Tibial nerve (tissue), 4 donors: ENCODE measurements at regions not wholly inside any gene's neighbourhood (a gene's known extent, or its start where the extent isn't known, plus 50 kb on each side); places are given as distances from the start of the nearest gene placed in this dataset.

ENCODE experiments used
- DNase-seq, 2 donors: peaks; one replicate each; pipeline ENCODE4 v3.0.0-alpha.2; 2019; ENCODE audit warnings: low spot score in 2 of 2
- H3K27ac ChIP-seq, 4 donors: fragments of 200-600 bp; sonication (generic) in 3 of 4; one replicate each; pipeline ENCODE4 v1.5.1; 2017 to 2019; ENCODE audit warnings: mild to moderate bottlenecking in 1 of 4
- H3K27me3 ChIP-seq, 2 donors: fragments of 200-600 bp; sonication (generic) in 1 of 2; one replicate each; pipeline versions ENCODE4 v1.5.1 to v1.6.0; 2017 to 2019
- H3K36me3 ChIP-seq, 3 donors: fragments of 200-600 bp; sonication (generic); one replicate each; pipeline ENCODE4 v1.5.1; 2018 to 2019
- H3K4me1 ChIP-seq, 4 donors: fragments of 200-600 bp; sonication (generic) in 3 of 4; one replicate each; pipeline ENCODE4 v1.5.1; 2017 to 2019
- H3K4me3 ChIP-seq, 4 donors: fragments of 200-600 bp; sonication (generic) in 3 of 4; one replicate each; pipeline ENCODE4 v1.5.1; 2017 to 2019; ENCODE audit warnings: mild to moderate bottlenecking in 1 of 4, moderate library complexity in 1 of 4
- H3K9me3 ChIP-seq, 4 donors: fragments of 200-600 bp; sonication (generic) in 3 of 4; one replicate each; pipeline ENCODE4 v1.5.1; 2017 to 2019
- EP300 ChIP-seq, 2 donors: sonication (generic); formaldehyde crosslinking; IDR thresholded peaks; one replicate each; pipeline ENCODE4 v1.6.1; 2017; ENCODE audit warnings: antibody characterized with exemption in 2 of 2, mild to moderate bottlenecking in 1 of 2
- POLR2A ChIP-seq, 2 donors: fragments of 450-650 bp; IDR thresholded peaks; one replicate each; pipeline ENCODE4 v1.6.1; 2017; ENCODE audit warnings: antibody characterized with exemption in 2 of 2, mild to moderate bottlenecking in 2 of 2, moderate library complexity in 2 of 2
- WGBS, 2 donors: methylation state at CpG; one replicate each; pipeline ENCODE4 v1.1.5; 2018; 5-methylcytosine and 5-hydroxymethylcytosine counted together
- TF ChIP-seq, protein P1 (sequence below), 5 experiments: fragments of 200-600 bp in 3 of 5; fragments of 450-650 bp in 2 of 5; sonication (generic) in 3 of 5; IDR thresholded peaks; one replicate each; pipeline ENCODE4 v1.5.1; 2016 to 2019; ENCODE audit warnings: antibody characterized with exemption in 5 of 5, mild to moderate bottlenecking in 3 of 5, moderate library complexity in 2 of 5

DNA sequence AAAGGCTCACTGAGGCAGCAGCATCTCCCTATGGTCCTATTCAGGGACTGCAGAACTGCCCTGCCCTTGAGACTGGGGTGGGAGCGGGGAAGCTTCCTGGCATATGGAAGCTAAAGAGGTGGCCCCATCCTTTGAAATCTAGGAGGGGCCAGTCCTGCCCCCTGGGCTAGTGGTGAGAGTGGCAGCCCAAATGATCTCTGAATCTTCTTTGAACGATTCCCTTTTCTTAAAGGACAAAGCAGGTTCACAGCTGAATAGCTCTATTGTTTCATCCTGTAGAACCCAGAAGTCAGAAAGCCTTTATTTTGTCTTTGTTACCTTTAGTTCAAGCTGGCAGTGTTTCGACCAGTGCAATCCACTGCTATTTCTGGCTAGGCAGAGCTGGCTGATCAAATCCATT is 741.9 kb downstream of the IRX1 start:
- Histone ChIP-seq H3K27ac (no peak overlapping the region), H3K27me3 (no peaks in the 10 kb centered on the region), H3K4me3 (no peak overlapping the region), H3K36me3 (no peaks in the 10 kb centered on the region), H3K4me1 (no peaks in the 10 kb centered on the region), H3K9me3 (peaks cover 0 to 4% (median 0%) of the 10 kb centered on the region in 4 donors)
- TF ChIP-seq, protein P1, sequence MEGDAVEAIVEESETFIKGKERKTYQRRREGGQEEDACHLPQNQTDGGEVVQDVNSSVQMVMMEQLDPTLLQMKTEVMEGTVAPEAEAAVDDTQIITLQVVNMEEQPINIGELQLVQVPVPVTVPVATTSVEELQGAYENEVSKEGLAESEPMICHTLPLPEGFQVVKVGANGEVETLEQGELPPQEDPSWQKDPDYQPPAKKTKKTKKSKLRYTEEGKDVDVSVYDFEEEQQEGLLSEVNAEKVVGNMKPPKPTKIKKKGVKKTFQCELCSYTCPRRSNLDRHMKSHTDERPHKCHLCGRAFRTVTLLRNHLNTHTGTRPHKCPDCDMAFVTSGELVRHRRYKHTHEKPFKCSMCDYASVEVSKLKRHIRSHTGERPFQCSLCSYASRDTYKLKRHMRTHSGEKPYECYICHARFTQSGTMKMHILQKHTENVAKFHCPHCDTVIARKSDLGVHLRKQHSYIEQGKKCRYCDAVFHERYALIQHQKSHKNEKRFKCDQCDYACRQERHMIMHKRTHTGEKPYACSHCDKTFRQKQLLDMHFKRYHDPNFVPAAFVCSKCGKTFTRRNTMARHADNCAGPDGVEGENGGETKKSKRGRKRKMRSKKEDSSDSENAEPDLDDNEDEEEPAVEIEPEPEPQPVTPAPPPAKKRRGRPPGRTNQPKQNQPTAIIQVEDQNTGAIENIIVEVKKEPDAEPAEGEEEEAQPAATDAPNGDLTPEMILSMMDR (IDR thresholded peaks at IDR 0.05), result no peak
- no peak for TF ChIP-seq POLR2A (IDR thresholded peaks at IDR 0.05)
- no peak for TF ChIP-seq EP300 (IDR thresholded peaks at IDR 0.05)
- 52 to 53% methylated on average over 3 of the region's 3 CpGs for WGBS, 2 donors
- DNase-seq, result no peak

DNA sequence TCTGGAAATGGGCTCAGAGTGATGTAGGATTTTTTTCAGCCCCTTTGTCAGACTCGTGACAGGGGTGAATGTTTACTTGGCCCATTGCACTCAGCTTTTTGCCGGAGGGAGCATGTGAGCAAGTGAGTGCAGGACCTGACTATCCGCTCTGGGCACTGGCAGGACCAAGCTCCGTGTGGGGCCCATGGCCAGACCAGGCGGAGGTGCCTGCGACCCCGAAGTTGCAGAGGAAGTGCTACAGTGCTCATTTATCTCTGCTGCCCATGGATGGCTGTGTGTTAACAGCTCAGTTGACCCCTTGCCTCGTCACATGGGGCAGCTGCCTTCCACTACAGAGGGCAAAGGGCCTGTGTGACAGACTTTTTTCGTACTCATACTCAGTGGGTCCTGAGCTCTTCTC is 744.3 kb downstream of the IRX1 start:
- 73 to 81% methylated on average over 4 to 9 of the region's 9 CpGs for WGBS, 2 donors
- Histone ChIP-seq H3K9me3 (peaks cover 0 to 4% (median 0%) of the 10 kb centered on the region in 4 donors), H3K27ac (no peak overlapping the region), H3K4me1 (no peaks in the 10 kb centered on the region), H3K4me3 (no peak overlapping the region), H3K36me3 (no peaks in the 10 kb centered on the region), H3K27me3 (no peaks in the 10 kb centered on the region)
- DNase-seq, result no peak
- TF ChIP-seq POLR2A (IDR thresholded peaks at IDR 0.05), result no peak
- TF ChIP-seq, protein P1 (IDR thresholded peaks at IDR 0.05), result no peak
- TF ChIP-seq EP300 (IDR thresholded peaks at IDR 0.05), result no peak

DNA sequence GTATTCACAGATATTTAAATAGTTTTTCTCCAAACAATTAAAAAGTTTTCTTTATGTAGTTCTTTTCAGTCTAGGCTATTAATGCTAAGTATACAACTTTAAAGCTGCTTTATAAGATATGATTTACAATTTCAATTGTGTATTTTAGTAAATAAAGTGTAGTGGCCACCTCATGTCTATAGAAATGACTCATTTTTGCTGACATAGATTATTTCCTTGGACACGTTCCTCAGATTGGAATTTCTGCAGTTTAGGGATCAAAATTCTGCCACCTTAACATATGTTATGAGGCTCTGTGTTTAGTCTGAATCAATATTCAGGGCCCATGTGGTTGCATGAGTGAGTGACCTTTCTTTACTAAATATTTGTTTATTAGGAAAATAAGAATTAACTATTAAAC is 750.2 kb downstream of the IRX1 start:
- DNase-seq, result no peak
- no peak for TF ChIP-seq POLR2A (IDR thresholded peaks at IDR 0.05)
- TF ChIP-seq, protein P1 (IDR thresholded peaks at IDR 0.05), result no peak
- TF ChIP-seq EP300 (IDR thresholded peaks at IDR 0.05), result no peak
- H3K4me1 ChIP-seq, result no peaks in the 10 kb centered on the region
- no peaks in the 10 kb centered on the region for H3K36me3 ChIP-seq
- 46 to 59% methylated on average over 1 of the region's 1 CpG for WGBS, 2 donors
- no peaks in the 10 kb centered on the region for H3K9me3 ChIP-seq
- no peaks in the 10 kb centered on the region for H3K27me3 ChIP-seq
- no peak overlapping the region for H3K4me3 ChIP-seq
- H3K27ac ChIP-seq, result no peak overlapping the region

DNA sequence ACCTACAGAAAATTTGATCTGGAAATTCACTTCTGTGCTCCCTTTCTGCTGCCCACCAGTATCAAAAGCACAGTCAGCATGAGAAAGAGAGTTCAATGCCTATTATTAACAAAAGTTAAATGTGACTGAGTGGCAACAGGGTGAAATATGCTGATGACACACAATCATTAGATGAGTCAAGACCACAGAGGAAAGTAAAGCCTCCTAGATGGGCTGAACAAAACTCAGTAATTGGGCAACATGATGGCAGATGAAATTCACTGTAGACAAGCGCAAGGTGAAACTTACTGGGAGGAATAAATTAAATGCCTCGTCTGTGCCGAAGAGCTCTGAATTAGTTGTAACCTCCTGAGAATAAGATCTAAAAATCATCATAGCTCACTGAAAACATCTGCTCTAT is 752.8 kb downstream of the IRX1 start:
- no peaks in the 10 kb centered on the region for H3K27me3 ChIP-seq
- peaks cover 0 to 3% (median 0%) of the 10 kb centered on the region in 4 donors for H3K9me3 ChIP-seq
- H3K36me3 ChIP-seq, result no peaks in the 10 kb centered on the region
- no peak for DNase-seq
- WGBS, 2 donors, result 74 to 77% methylated on average over 3 of the region's 3 CpGs
- TF ChIP-seq, protein P1 (IDR thresholded peaks at IDR 0.05), result no peak
- TF ChIP-seq POLR2A (IDR thresholded peaks at IDR 0.05) (no peak), EP300 (IDR thresholded peaks at IDR 0.05) (no peak)
- no peak overlapping the region for H3K4me3 ChIP-seq
- no peak overlapping the region for H3K27ac ChIP-seq
- H3K4me1 ChIP-seq, result no peaks in the 10 kb centered on the region

DNA sequence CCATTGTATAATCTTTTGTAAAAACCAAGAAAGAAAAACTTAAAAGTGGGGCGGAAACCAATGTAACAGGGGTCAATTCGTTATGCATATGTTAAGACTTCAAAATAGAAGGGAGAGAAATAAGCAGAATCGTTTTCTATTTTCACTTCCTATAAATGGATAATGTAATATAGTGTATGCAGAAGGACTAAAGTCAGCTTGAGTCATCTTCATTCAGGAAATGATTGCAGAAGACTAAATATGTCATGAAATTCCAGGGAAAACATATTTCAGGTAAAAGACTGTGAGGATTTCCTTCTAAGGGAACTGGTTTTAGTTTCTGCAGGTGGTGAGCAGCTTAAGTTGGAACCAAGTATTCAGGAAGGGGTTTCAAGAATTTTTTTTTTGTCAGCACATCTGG is 753.3 kb downstream of the IRX1 start:
- DNase-seq, result no peak
- no peak for TF ChIP-seq POLR2A (IDR thresholded peaks at IDR 0.05)
- TF ChIP-seq EP300 (IDR thresholded peaks at IDR 0.05), result no peak
- TF ChIP-seq, protein P1 (IDR thresholded peaks at IDR 0.05), result no peak
- peaks cover 0 to 3% (median 0%) of the 10 kb centered on the region in 4 donors for H3K9me3 ChIP-seq
- 78 to 82% methylated on average over 3 of the region's 3 CpGs for WGBS, 2 donors
- no peaks in the 10 kb centered on the region for H3K4me1 ChIP-seq
- no peaks in the 10 kb centered on the region for H3K36me3 ChIP-seq
- no peaks in the 10 kb centered on the region for H3K27me3 ChIP-seq
- H3K4me3 ChIP-seq, result no peak overlapping the region
- H3K27ac ChIP-seq, result no peak overlapping the region
